ENCODE measurements at regions not wholly inside any gene's neighbourhood (a gene's known extent, or its start where the extent isn't known, plus 50 kb on each side); places are given as distances from the start of the nearest gene placed in this dataset.

DNA sequence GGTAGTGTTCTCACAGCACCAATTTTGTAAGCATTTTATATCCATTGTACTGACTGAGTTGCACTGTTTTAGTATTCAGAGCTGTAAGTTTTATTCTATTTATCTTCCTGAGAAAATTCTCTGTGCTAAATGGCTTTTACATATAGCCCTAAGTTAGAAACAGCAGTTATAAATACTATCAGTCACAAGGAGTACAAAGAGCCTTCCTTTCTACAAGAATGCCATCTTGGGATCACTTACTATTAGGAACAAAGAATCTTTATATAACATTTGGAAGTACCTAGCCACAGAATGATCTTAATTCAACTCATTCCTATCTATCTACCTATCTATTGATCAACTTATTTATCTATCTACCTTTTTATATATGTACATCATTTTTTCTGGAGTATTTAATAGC, 423.9 kb upstream of the RGS18 start:
- no peak for ATAC-seq (ENCODE audit: low read depth)
- in situ Hi-C loops (cut with MboI; ENCODE audit: low sequenced_read_pairs) = no loop called here
- no peaks in the 10 kb centered on the region for H4K20me1 ChIP-seq (ENCODE audit: insufficient read depth, low read length)
- TF ChIP-seq MXI1 (IDR thresholded peaks at IDR 0.05; ENCODE audit: borderline replicate concordance, low read depth, low read length) (no peak), FOS (IDR thresholded peaks at IDR 0.05; ENCODE audit: low read depth, low read length) (no peak), MAFK (IDR thresholded peaks at IDR 0.05; ENCODE audit: low read depth, low read length) (no peak)
- no peak overlapping the region for H2BK15ac ChIP-seq (ENCODE audit: low read depth, low read length)
- H3K4me2 ChIP-seq (ENCODE audit: low read depth, low read length) = no peak overlapping the region
- H3K18ac ChIP-seq (ENCODE audit: low read depth, low read length) = no peak overlapping the region
- BruUV-seq (replicated peaks) = no TSS peak
- POLR2A ChIA-PET (ENCODE audit: unreplicated experiment) = no interaction called here
- H2AFZ ChIP-seq (replicated peaks; ENCODE audit: low read length, poor library complexity) = no peak overlapping the region
- no peaks in the 10 kb centered on the region for H3K4me1 ChIP-seq (ENCODE audit: control insufficient read depth, insufficient read depth, low read length)
- H3K9me3 ChIP-seq (ENCODE audit: control insufficient read depth, insufficient read depth, low read length) = no peaks in the 10 kb centered on the region; the same call in 1 of the 2 replicates
- H3K36me3 ChIP-seq (ENCODE audit: control insufficient read depth, insufficient read depth, low read length) = no peaks in the 10 kb centered on the region
- no peak overlapping the region for H3K23ac ChIP-seq (ENCODE audit: low read depth, low read length)
- DNase-seq = no peak
- H2BK20ac ChIP-seq (ENCODE audit: low read depth, low read length) = no peak overlapping the region
- dilution Hi-C loops (cut with HindIII; ENCODE audit: low sequenced_read_pairs, unreplicated experiment) = no loop called here
- no peak overlapping the region for H3K27ac ChIP-seq (ENCODE audit: insufficient read depth, low read length)
- H3K4ac ChIP-seq (ENCODE audit: low read depth, low read length) = no peak overlapping the region
- no peak overlapping the region for H2BK5ac ChIP-seq (ENCODE audit: low read depth, low read length, poor library complexity, severe bottlenecking)
- H3K9ac ChIP-seq (ENCODE audit: low read depth, low read length) = no peak overlapping the region
- intact Hi-C loops (cut with micrococcal nuclease) = no loop called here
- H3K56ac ChIP-seq (ENCODE audit: extremely low read depth, insufficient read depth, low read length) = no peak overlapping the region
- no peak overlapping the region for H2AK5ac ChIP-seq (ENCODE audit: low read depth, low read length)
- no peaks in the 10 kb centered on the region for H3K79me1 ChIP-seq (ENCODE audit: low read depth in 1 of 2, low read length in 2 of 2)
- no peaks in the 10 kb centered on the region for H3K27me3 ChIP-seq (ENCODE audit: control insufficient read depth, insufficient read depth, low read length)
- H2AK9ac ChIP-seq (replicated peaks; ENCODE audit: low read depth, low read length, poor library complexity) = no peak overlapping the region
- no peak overlapping the region for H4K91ac ChIP-seq (ENCODE audit: insufficient read depth, low read depth, low read length)
- H3K9me1 ChIP-seq (ENCODE audit: insufficient read depth, low read length) = no peaks in the 10 kb centered on the region
- H4K5ac ChIP-seq (ENCODE audit: low read depth, low read length) = no peak overlapping the region
- no peak overlapping the region for H3K14ac ChIP-seq (replicated peaks; ENCODE audit: low read depth, low read length)
- no peak overlapping the region for H3K4me3 ChIP-seq (ENCODE audit: insufficient read depth, low read depth, low read length)
- no peak overlapping the region for H4K8ac ChIP-seq (ENCODE audit: low read depth in 2 of 2, low read length in 2 of 2)
- no peak overlapping the region for H2BK120ac ChIP-seq (ENCODE audit: low read depth, low read length)
- CTCF ChIA-PET = no interaction called here

Data from IMR-90 (cell line).